ENCODE measurements at regions not wholly inside any gene's neighbourhood (a gene's known extent, or its start where the extent isn't known, plus 50 kb on each side); places are given as distances from the start of the nearest gene placed in this dataset.
A peak's percentile ranks its signal among the peaks of the same experiment; 100 is the strongest.

- Histone ChIP-seq H4K20me1 (ENCODE audit: insufficient read depth) (no peaks in the 10 kb centered on the region), H3K4me3 (no peak overlapping the region), H3K4me2 (no peak overlapping the region), H3K9me2 (ENCODE audit: insufficient read depth) (no peaks in the 10 kb centered on the region), H2AFZ (no peak overlapping the region), H3K36me3 (ENCODE audit: low read depth) (no peaks in the 10 kb centered on the region), H3F3A (ENCODE audit: insufficient read depth, low read depth) (no peaks in the 10 kb centered on the region), H3K4me1 (replicated peaks; ENCODE audit: insufficient read depth) (no peaks in the 10 kb centered on the region), H3K27ac (no peak overlapping the region), H3K79me2 (ENCODE audit: low read depth) (no peaks in the 10 kb centered on the region), H3K9me3 (ENCODE audit: insufficient read depth, low read depth) (no peaks in the 10 kb centered on the region), H3K27me3 (ENCODE audit: insufficient read depth, low read depth) (peaks cover 14% of the 10 kb centered on the region)
- CTCF ChIA-PET: no interaction called here
- DNase-seq: no peak
- intact Hi-C loops (cut with micrococcal nuclease; ENCODE audit: unreplicated experiment): no loop called here
- no peak for TF ChIP-seq EZH2 (IDR thresholded peaks at IDR 0.05; ENCODE audit: low read depth)
- no peak for TF ChIP-seq CTCF (conservative IDR thresholded peaks at IDR 0.05)
- no TSS peak for BruUV-seq (replicated peaks)
- POLR2A ChIA-PET (ENCODE audit: unreplicated experiment): no interaction called here
These were observed 330.5 kb downstream of the AACS start for GRCh38 chr12:125395583-125396215.

GRCh38 chr12:125399489-125399888, 334.3 kb downstream of the AACS start:
- POLR2A ChIA-PET (ENCODE audit: unreplicated experiment): no interaction called here
- no peaks in the 10 kb centered on the region for H3K9me2 ChIP-seq (ENCODE audit: insufficient read depth)
- no peaks in the 10 kb centered on the region for H4K20me1 ChIP-seq (ENCODE audit: insufficient read depth)
- H3F3A ChIP-seq (ENCODE audit: insufficient read depth, low read depth): no peaks in the 10 kb centered on the region
- TF ChIP-seq EZH2 (IDR thresholded peaks at IDR 0.05; ENCODE audit: low read depth): no peak
- TF ChIP-seq CTCF (conservative IDR thresholded peaks at IDR 0.05): no peak
- CTCF ChIA-PET: no interaction called here
- no peaks in the 10 kb centered on the region for H3K4me1 ChIP-seq (replicated peaks; ENCODE audit: insufficient read depth)
- H2AFZ ChIP-seq: no peak overlapping the region
- H3K4me3 ChIP-seq: no peak overlapping the region
- no peaks in the 10 kb centered on the region for H3K9me3 ChIP-seq (ENCODE audit: insufficient read depth, low read depth)
- 0 out of 2 replicates have a peak, but pooled peaks cover 9% of the 10 kb centered on the region for H3K27me3 ChIP-seq (ENCODE audit: insufficient read depth, low read depth)
- H3K79me2 ChIP-seq (ENCODE audit: low read depth): no peaks in the 10 kb centered on the region
- DNase-seq: no peak
- no peak overlapping the region for H3K4me2 ChIP-seq
- intact Hi-C loops (cut with micrococcal nuclease; ENCODE audit: unreplicated experiment): no loop called here
- no TSS peak for BruUV-seq (replicated peaks)
- no peaks in the 10 kb centered on the region for H3K36me3 ChIP-seq (ENCODE audit: low read depth)
- no peak overlapping the region for H3K27ac ChIP-seq

GRCh38 chr12:125402874-125403789, 337.9 kb downstream of the AACS start:
- TF ChIP-seq CTCF (conservative IDR thresholded peaks at IDR 0.05) (peak; percentile 78), EZH2 (IDR thresholded peaks at IDR 0.05; ENCODE audit: low read depth) (no peak)
- Histone ChIP-seq H3K9me3 (ENCODE audit: insufficient read depth, low read depth) (no peaks in the 10 kb centered on the region), H3K4me1 (replicated peaks; ENCODE audit: insufficient read depth) (no peaks in the 10 kb centered on the region), H3K27me3 (ENCODE audit: insufficient read depth, low read depth) (0 out of 2 replicates have a peak, but pooled peaks cover 9% of the 10 kb centered on the region), H3K4me3 (no peak overlapping the region), H2AFZ (no peak overlapping the region), H3K79me2 (ENCODE audit: low read depth) (no peaks in the 10 kb centered on the region), H3F3A (ENCODE audit: insufficient read depth, low read depth) (no peaks in the 10 kb centered on the region), H4K20me1 (ENCODE audit: insufficient read depth) (no peaks in the 10 kb centered on the region), H3K4me2 (no peak overlapping the region), H3K27ac (no peak overlapping the region), H3K36me3 (ENCODE audit: low read depth) (no peaks in the 10 kb centered on the region), H3K9me2 (ENCODE audit: insufficient read depth) (no peaks in the 10 kb centered on the region)
- BruUV-seq (replicated peaks): no TSS peak
- intact Hi-C loops (cut with micrococcal nuclease; ENCODE audit: unreplicated experiment): loop anchor here (5.0 kb wide), 2 partner anchors 221 to 496 kb away; no protein-coding TSS in a partner anchor
- ChIA-PET CTCF (no interaction called here), POLR2A (ENCODE audit: unreplicated experiment) (no interaction called here)
- peak in 1 of 2 experiments; percentile 3 for DNase-seq
